ENCODE measurements at regions not wholly inside any gene's neighbourhood (a gene's known extent, or its start where the extent isn't known, plus 50 kb on each side); places are given as distances from the start of the nearest gene placed in this dataset.

GRCh38 chr2:3041841-3042600 lies 335.6 kb downstream of the EIPR1 start:
- no peaks in the 10 kb centered on the region for H3K36me3 ChIP-seq (ENCODE audit: control insufficient read depth in 2 of 2, insufficient read depth in 2 of 2, low read length in 1 of 2)
- in situ Hi-C loops (cut with MboI) (no loop called here), intact Hi-C loops (cut with micrococcal nuclease; ENCODE audit: unreplicated experiment) (no loop called here)
- H3K4me3 ChIP-seq: no peak overlapping the region
- H3K79me2 ChIP-seq (ENCODE audit: control insufficient read depth, insufficient read depth, low read length): no peaks in the 10 kb centered on the region
- H3K4me2 ChIP-seq (ENCODE audit: control insufficient read depth, insufficient read depth): no peak overlapping the region
- no peaks in the 10 kb centered on the region for H4K20me1 ChIP-seq (ENCODE audit: control insufficient read depth, insufficient read depth)
- ChIA-PET RAD21 (ENCODE audit: unreplicated experiment) (no interaction called here), SMC1A (ENCODE audit: uncharacterized antibody, unreplicated experiment) (no interaction called here), POLR2A (no interaction called here), CTCF (no interaction called here)
- no peaks in the 10 kb centered on the region for H3K27me3 ChIP-seq (replicated peaks in 1 of 2; ENCODE audit: control insufficient read depth in 2 of 2, insufficient read depth in 2 of 2, low read length in 1 of 2)
- H2AFZ ChIP-seq (ENCODE audit: control insufficient read depth, low read depth, low read length): no peak overlapping the region
- 43% methylated on average over 25 of the region's 25 CpGs for WGBS (ENCODE audit: insufficient coverage, insufficient replicate concordance, low lambda C conversion rate, missing lambda C conversion rate)
- DNase-seq (ENCODE audit: low read depth, low spot score) (no peak), FAIRE-seq (no peak), ATAC-seq (no peak)
- H3K9me3 ChIP-seq (replicated peaks; ENCODE audit: control insufficient read depth, insufficient read depth, low read length): no peaks in the 10 kb centered on the region; the same call in 2 of the 3 replicates
- BruUV-seq (replicated peaks): no TSS peak
- no peak overlapping the region for H3K9ac ChIP-seq (ENCODE audit: control insufficient read depth, insufficient read depth, low read length)
- no peaks in the 10 kb centered on the region; the same call in 1 of the 2 replicates for H3K4me1 ChIP-seq (ENCODE audit: control insufficient read depth, insufficient read depth, low read length)
- H3K27ac ChIP-seq (ENCODE audit: control insufficient read depth, insufficient read depth): no peak overlapping the region
- TF ChIP-seq RAD21 (IDR thresholded peaks at IDR 0.05; ENCODE audit: insufficient read depth, low read depth, low read length): no peak
- no peak for TF ChIP-seq ETV6 (conservative IDR thresholded peaks at IDR 0.05 in 1 of 2, IDR thresholded peaks at IDR 0.05 in 1 of 2; ENCODE audit: borderline replicate concordance in 1 of 2, low read depth in 1 of 2)
- no peak for TF ChIP-seq TAF1 (IDR thresholded peaks at IDR 0.05; ENCODE audit: borderline replicate concordance, low read depth, low read length)
- TF ChIP-seq ELK1 (IDR thresholded peaks at IDR 0.05; ENCODE audit: low read depth, low read length): no peak
- TF ChIP-seq CREM (IDR thresholded peaks at IDR 0.05; ENCODE audit: low read depth): no peak
- TF ChIP-seq CEBPB (IDR thresholded peaks at IDR 0.05; ENCODE audit: borderline replicate concordance in 1 of 2, low read depth in 2 of 2, low read length in 2 of 2): no peak
- TF ChIP-seq POLR2A (IDR thresholded peaks at IDR 0.05; ENCODE audit: low read depth, low read length): no peak
- no peak for TF ChIP-seq KAT2A (conservative IDR thresholded peaks at IDR 0.05; ENCODE audit: control insufficient read depth, low read depth, low read length)
- TF ChIP-seq NFXL1 (IDR thresholded peaks at IDR 0.05; ENCODE audit: borderline replicate concordance): no peak
- TF ChIP-seq HCFC1 (IDR thresholded peaks at IDR 0.05; ENCODE audit: low read length): no peak
- no peak for TF ChIP-seq CBX3 (IDR thresholded peaks at IDR 0.05; ENCODE audit: borderline replicate concordance, low read depth)
- no peak for TF ChIP-seq CUX1 (IDR thresholded peaks at IDR 0.05; ENCODE audit: insufficient replicate concordance, low read depth, low read length)
- no peak for TF ChIP-seq ASH2L (IDR thresholded peaks at IDR 0.05; ENCODE audit: borderline replicate concordance, low read depth)
- no peak for TF ChIP-seq SMARCA5 (IDR thresholded peaks at IDR 0.05)
- TF ChIP-seq POU2F2 (IDR thresholded peaks at IDR 0.05; ENCODE audit: borderline replicate concordance, low read depth, low read length): no peak
- no peak for TF ChIP-seq CHD4 (IDR thresholded peaks at IDR 0.05)
- TF ChIP-seq SKIL (IDR thresholded peaks at IDR 0.05; ENCODE audit: low read depth, poor library complexity, severe bottlenecking): no peak

All from GM12878 (cell line).